ENCODE measurements at regions not wholly inside any gene's neighbourhood (a gene's known extent, or its start where the extent isn't known, plus 50 kb on each side); places are given as distances from the start of the nearest gene placed in this dataset.

DNA sequence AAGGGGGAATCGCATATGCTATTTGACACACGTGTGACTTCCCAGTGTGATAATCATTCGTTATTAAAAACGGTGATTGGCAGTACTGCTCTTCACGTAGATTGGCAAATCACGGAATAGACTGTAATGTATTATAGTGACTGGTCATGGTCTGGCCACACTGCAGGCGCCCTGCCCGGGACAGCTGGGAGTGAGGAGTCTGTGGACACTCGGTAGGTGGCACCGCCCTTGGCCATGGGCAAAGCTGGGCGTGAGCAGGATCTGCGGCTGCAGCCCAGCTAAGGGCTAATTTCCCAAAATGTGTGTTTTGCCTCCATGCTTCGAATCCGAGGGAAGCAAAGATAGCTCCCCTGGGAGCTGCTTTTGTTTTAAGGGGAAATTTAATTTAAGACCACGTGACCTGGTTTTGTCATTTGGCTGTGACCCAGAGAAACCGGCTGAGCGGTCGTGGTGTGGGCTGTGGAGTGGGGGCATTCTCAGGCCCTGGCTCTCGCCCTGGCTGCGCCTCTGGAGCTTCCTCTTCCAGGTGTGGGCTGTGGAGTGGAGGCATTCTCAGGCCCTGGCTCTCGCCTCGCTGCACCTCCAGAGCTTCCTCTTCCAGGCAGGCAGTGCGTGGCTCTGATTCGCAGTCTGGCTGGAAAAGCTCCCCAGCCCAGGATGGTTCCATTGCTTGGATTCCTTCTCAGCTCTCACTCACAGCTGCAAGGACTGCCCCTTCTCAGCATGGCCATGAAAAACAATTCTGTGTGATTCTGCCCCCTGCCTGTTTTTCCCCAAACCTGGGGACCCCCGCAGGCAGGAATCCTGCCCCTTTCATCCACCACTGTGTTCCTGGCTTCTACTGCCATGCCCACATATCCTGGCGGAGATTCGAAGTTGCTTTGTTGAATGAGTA, 131.1 kb downstream of the OLFM1 start:
- no peak overlapping the region for H3K4me3 ChIP-seq (ENCODE audit: low read depth, low read length)
- TF ChIP-seq, protein P1, sequence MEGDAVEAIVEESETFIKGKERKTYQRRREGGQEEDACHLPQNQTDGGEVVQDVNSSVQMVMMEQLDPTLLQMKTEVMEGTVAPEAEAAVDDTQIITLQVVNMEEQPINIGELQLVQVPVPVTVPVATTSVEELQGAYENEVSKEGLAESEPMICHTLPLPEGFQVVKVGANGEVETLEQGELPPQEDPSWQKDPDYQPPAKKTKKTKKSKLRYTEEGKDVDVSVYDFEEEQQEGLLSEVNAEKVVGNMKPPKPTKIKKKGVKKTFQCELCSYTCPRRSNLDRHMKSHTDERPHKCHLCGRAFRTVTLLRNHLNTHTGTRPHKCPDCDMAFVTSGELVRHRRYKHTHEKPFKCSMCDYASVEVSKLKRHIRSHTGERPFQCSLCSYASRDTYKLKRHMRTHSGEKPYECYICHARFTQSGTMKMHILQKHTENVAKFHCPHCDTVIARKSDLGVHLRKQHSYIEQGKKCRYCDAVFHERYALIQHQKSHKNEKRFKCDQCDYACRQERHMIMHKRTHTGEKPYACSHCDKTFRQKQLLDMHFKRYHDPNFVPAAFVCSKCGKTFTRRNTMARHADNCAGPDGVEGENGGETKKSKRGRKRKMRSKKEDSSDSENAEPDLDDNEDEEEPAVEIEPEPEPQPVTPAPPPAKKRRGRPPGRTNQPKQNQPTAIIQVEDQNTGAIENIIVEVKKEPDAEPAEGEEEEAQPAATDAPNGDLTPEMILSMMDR (IDR thresholded peaks at IDR 0.05; ENCODE audit: insufficient read depth, low read length) = no peak
- DNase-seq (ENCODE audit: low read depth) = no peak

DNA sequence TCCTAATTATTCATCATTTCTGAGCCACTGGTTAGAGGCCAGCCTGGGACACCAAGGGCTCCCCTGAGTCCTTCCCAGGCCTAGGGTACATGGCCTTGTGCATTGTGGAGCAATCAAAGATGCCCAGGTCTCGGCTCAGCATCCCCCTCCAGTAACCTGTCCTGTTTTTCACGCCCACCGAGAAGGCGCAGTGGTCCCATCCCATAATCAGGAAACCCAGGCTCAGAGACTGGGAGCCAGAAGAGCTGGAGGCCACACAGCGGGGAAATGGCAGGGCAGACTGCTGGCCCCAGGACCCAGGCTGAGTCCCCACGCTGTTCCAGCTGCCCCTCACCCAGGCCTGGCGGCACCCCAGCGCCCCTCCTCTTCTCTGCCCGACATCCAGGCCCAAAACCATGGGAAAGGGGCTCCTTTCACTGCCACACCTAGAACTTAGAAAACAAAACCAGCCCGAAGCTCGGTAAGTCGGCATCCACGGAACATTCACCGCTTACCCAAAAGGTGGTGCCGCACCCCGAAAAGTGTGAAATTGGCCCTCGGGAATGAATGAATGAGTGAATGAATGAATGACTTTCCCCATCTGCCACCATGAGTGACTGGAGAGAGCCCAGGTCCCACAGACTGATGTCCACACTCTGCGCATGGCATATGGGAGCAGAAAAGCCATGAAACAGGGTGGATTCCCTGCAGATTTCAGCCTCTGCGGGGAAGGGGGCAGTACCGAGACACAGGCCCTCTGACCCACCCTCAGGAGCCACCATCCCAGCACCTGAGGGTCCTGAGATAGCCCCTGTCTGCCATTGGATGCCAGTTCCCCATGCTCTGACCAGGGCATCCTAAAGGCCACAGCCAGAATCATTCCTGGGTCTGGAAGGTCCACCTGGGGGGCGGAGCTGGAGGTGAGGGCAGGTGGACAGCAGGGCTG, 132.5 kb downstream of the OLFM1 start:
- no peak overlapping the region for H3K4me3 ChIP-seq (ENCODE audit: low read depth, low read length)
- TF ChIP-seq, protein P1 (IDR thresholded peaks at IDR 0.05; ENCODE audit: insufficient read depth, low read length) = no peak
- no peak for DNase-seq (ENCODE audit: low read depth)

DNA sequence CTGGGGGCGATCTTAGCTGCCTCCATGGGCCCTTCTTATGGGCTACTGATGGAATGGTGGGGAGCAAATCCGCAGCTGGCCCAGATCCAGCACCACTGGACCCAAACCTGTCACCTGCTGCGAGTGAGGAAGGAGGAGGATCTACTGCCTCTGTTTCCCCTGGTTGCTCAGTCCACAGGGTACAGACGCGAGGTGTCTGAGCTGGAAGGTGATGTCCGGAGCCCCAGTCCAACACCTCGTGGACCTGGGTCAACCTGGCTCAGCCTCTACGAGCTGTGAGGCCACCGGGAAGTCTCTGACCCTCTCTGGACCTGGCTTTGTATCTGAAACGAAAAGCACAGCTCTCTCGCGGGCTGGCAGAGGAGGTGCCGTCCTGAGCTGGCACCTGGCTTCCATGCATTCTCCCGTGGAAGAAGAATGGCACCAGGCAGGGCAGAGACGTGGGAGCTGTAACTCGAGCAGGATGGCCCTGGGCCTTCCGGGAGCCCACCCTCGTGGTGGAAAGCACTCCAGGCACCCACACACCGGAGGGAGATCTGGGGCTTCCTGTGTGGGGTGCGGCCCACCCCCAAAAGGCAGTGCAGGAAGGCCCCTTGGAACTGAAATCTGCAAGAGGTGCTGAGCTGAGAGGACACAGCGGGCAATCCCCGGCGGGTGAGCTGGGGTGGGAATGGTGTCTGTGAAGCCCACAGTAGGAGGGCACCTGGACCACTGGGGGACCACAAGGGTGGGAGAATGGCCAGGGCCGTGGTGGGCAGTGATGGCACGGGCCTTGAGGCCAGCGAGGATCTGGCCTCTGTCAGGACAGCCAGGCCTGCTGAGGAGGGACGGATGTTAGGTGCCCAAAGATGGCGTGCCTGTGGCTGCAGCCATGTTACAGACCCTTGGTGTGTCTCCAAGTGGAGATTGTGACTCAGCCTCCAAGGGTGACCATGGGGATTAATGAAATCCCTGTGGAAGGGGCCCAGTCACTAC, 133.4 kb downstream of the OLFM1 start:
- no peak overlapping the region for H3K4me3 ChIP-seq (ENCODE audit: low read depth, low read length)
- TF ChIP-seq, protein P1 (IDR thresholded peaks at IDR 0.05; ENCODE audit: insufficient read depth, low read length) = no peak
- DNase-seq (ENCODE audit: low read depth) = no peak

DNA sequence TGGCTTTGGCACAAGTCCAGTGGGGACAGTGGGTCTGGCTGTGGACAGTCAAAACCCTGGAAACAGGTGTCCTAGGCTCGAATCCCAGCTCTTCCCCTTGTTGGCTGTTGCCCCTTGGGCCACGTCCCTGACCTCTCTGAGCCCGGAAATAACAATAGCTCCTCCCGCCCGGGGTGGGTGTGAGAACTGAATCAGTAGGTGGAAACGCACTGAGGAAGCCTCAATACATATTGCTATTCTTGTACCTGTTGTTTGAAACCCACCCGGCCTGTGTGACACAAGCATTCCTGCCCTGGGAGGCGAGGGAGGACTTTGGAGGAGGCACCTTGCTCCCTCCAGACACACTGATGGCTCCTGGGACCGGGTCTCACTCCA, 134.1 kb downstream of the OLFM1 start:
- DNase-seq (ENCODE audit: low read depth) = no peak
- TF ChIP-seq, protein P1 (IDR thresholded peaks at IDR 0.05; ENCODE audit: insufficient read depth, low read length) = no peak
- H3K4me3 ChIP-seq (ENCODE audit: low read depth, low read length) = no peak overlapping the region

DNA sequence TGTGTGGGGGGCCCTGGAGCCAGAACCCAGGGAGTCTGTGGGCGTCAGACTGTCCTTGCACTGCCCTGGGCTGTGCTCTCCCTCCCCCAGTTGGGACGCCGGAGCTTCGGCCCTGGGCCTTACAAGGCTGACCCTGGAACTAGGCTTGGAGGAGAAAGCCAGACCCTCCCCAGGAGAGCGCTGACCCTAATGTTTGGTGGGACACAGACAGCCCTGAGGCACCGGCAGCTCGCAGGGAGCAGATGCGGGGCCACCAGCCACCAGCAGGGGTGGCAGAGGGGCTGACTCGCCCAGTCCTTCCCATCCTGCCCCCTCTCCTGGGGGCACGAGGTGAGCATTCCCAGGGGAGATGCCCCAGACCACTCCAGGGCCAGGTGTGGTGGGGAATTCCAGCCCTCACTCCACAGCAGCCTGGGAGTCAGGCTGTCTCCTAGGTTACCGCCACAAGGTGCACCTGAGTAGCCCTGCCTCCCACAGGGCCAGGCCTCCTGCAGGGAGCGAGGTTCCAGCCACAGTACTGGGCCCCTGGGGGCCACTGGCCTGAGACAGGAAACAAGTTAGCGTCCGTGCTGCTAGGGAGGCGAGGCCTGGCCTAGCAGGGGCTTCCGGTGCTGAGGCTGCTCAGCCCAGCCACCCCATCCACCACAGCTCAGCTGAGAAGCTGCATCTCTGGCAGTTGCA, 134.6 kb downstream of the OLFM1 start:
- DNase-seq (ENCODE audit: low read depth) = no peak
- TF ChIP-seq, protein P1 (IDR thresholded peaks at IDR 0.05; ENCODE audit: insufficient read depth, low read length) = no peak

More for the DNA sequence above, 134.6 kb downstream of the OLFM1 start:
- H3K4me3 ChIP-seq (ENCODE audit: low read depth, low read length) = no peak overlapping the region

Data from fibroblast of the aortic adventitia (primary cell).